Coronary artery (tissue), 2 donors: ENCODE measurements at regions not wholly inside any gene's neighbourhood (a gene's known extent, or its start where the extent isn't known, plus 50 kb on each side); places are given as distances from the start of the nearest gene placed in this dataset.

Experiments
- DNase-seq: peaks from one replicate; pipeline ENCODE4 v3.0.0-alpha.2; 2017; ENCODE audit warnings: low spot score
- H3K27ac ChIP-seq, 2 donors: fragments of 200-600 bp; sonication (generic); one replicate each; pipeline ENCODE4 v1.5.1; 2016 to 2019
- H3K4me3 ChIP-seq: fragments of 200-600 bp; sonication (generic); 2 replicates; pipeline ENCODE4 v1.5.1; 2016; ENCODE audit warnings: mild to moderate bottlenecking, moderate library complexity
- TF ChIP-seq, protein P1 (sequence below): fragments of 200-600 bp; sonication (generic); IDR thresholded peaks from one replicate; pipeline ENCODE4 v1.5.1; 2019; ENCODE audit warnings: antibody characterized with exemption

DNA sequence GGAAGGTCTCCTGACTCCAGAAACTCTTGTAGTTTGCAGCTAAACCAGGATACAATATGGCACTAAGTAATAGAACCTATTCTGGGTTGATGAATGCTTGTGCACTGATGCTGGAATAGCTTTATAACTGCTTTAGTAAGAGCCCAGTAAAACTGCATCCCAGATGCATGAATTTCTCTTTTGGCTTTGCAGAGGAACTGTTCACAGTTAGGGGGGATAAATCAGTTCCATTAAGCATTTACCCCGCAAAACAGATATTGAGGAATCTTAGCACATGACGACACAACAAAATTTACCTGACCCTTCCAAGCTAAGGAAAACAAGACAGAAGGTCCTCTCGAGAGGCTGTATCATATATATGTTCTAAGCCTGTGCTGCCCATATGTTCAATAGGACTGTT lies 457.4 kb downstream of the FOXG1 start:
- TF ChIP-seq, protein P1, sequence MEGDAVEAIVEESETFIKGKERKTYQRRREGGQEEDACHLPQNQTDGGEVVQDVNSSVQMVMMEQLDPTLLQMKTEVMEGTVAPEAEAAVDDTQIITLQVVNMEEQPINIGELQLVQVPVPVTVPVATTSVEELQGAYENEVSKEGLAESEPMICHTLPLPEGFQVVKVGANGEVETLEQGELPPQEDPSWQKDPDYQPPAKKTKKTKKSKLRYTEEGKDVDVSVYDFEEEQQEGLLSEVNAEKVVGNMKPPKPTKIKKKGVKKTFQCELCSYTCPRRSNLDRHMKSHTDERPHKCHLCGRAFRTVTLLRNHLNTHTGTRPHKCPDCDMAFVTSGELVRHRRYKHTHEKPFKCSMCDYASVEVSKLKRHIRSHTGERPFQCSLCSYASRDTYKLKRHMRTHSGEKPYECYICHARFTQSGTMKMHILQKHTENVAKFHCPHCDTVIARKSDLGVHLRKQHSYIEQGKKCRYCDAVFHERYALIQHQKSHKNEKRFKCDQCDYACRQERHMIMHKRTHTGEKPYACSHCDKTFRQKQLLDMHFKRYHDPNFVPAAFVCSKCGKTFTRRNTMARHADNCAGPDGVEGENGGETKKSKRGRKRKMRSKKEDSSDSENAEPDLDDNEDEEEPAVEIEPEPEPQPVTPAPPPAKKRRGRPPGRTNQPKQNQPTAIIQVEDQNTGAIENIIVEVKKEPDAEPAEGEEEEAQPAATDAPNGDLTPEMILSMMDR: no peak
- no peak overlapping the region for H3K4me3 ChIP-seq
- H3K27ac ChIP-seq: no peak overlapping the region
- no peak for DNase-seq

- no peak overlapping the region for H3K27ac ChIP-seq
- TF ChIP-seq, protein P1: no peak
- no peak overlapping the region for H3K4me3 ChIP-seq
- no peak for DNase-seq
Observed at GRCh38 chr14:29227631-29228030, 461.0 kb downstream of the FOXG1 start.

- no peak for DNase-seq
- no peak overlapping the region for H3K4me3 ChIP-seq
- TF ChIP-seq, protein P1: no peak
- H3K27ac ChIP-seq: no peak overlapping the region
Observed at GRCh38 chr14:29232153-29232552, 465.6 kb downstream of the FOXG1 start.

DNA sequence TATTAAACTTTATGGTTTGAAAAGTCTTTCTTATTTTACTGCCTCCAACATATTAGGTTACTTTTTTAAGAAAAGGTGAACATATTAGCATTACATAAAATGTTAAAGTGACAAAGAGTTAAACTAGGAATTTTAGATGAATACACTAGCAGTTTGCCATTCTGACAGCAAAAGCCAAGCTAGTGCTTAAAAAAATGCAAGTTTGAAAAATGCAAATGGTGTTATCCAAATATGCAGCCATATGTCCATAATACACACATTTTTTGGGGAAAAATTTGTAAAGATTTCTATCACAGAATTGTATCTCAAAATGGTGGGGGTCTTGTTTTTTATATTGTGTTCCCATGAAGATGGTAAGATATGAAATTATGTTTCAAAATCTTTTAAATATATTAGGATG lies 466.1 kb downstream of the FOXG1 start:
- no peak overlapping the region for H3K27ac ChIP-seq
- TF ChIP-seq, protein P1: no peak
- no peak overlapping the region for H3K4me3 ChIP-seq
- DNase-seq: no peak

- no peak overlapping the region for H3K27ac ChIP-seq
- no peak for DNase-seq
- TF ChIP-seq, protein P1: no peak
- H3K4me3 ChIP-seq: no peak overlapping the region
Observed at GRCh38 chr14:29233188-29233587, 466.6 kb downstream of the FOXG1 start.

GRCh38 chr14:29235991-29236390 lies 469.4 kb downstream of the FOXG1 start:
- TF ChIP-seq, protein P1: no peak
- DNase-seq: no peak
- Histone ChIP-seq H3K27ac (no peak overlapping the region), H3K4me3 (no peak overlapping the region)

DNA sequence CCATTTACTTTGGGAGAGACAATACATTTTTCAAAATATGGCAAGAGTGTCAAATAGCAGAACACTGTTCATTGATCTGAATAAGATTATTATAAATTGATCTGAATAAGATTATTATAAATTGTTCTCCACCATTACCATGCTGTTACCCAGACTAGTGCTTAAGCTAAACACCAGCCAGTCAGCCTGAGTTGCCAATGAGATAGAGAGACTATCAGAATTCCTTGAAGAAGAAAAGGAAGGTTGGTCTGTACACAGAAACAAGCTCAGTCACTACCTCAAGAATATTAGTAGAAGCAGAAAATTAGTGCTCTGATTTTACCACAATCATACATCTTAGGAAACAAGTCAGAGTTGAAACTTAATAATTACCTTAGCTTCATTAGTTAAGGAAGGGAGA lies 469.8 kb downstream of the FOXG1 start:
- no peak overlapping the region for H3K4me3 ChIP-seq
- TF ChIP-seq, protein P1: no peak
- DNase-seq: no peak
- H3K27ac ChIP-seq: no peak overlapping the region
